Activated CD8-positive, alpha-beta T cell treated with anti-CD3 and anti-CD28 coated beads for 36 hours (primary cell): ENCODE measurements at regions not wholly inside any gene's neighbourhood (a gene's known extent, or its start where the extent isn't known, plus 50 kb on each side); places are given as distances from the start of the nearest gene placed in this dataset.

ENCODE experiments used
- ATAC-seq: fragments of 200-7000 bp; cut with Tn5 transposase; one replicate; pipeline ENCODE4 v1.10.0; 2021; ENCODE audit warnings: mild to moderate bottlenecking, moderate library complexity
- CTCF ChIA-PET: fragments of 350-600 bp; sonication (Branson Sonifier 250); formaldehyde crosslinking; loops from one replicate; lab custom pipeline; 2021; ENCODE audit warnings: antibody characterized with exemption; lab: Charles Lee
- POLR2A ChIA-PET: fragments of 350-600 bp; sonication (Branson Sonifier 250); formaldehyde crosslinking; loops from one replicate; lab custom pipeline; 2021; ENCODE audit warnings: antibody characterized with exemption; lab: Charles Lee
- DNase-seq: peaks from one replicate; pipeline ENCODE4 v3.0.0-alpha.2; 2020
- H3K27ac Mint-ChIP-seq: one replicate; pipeline ENCODE4 v1.8.0; 2021; ENCODE audit warnings: mild to moderate bottlenecking, mixed read lengths
- H3K27me3 Mint-ChIP-seq: one replicate; pipeline ENCODE4 v1.8.0; 2021; ENCODE audit warnings: mixed read lengths
- H3K36me3 Mint-ChIP-seq: one replicate; pipeline ENCODE4 v1.8.0; 2021; ENCODE audit warnings: low read depth, mixed read lengths
- H3K4me1 Mint-ChIP-seq: one replicate; pipeline ENCODE4 v1.8.0; 2021; ENCODE audit warnings: low read depth, mixed read lengths
- H3K4me3 Mint-ChIP-seq: one replicate; pipeline ENCODE4 v1.8.0; 2021; ENCODE audit warnings: mild to moderate bottlenecking, moderate library complexity, mixed read lengths
- H3K9me3 Mint-ChIP-seq: one replicate; pipeline ENCODE4 v1.8.0; 2021; ENCODE audit warnings: mixed read lengths
- intact Hi-C: fragments of 100-400 bp; cut with micrococcal nuclease; formaldehyde crosslinking; loops from one replicate; pipeline ENCODE4 v1.10.0; 2022
- TF ChIP-seq, protein P1 (sequence below): fragments of 200-600 bp; IDR thresholded peaks from one replicate; pipeline ENCODE4 v1.8.0; 2022; ENCODE audit warnings: antibody characterized with exemption, mild to moderate bottlenecking

DNA sequence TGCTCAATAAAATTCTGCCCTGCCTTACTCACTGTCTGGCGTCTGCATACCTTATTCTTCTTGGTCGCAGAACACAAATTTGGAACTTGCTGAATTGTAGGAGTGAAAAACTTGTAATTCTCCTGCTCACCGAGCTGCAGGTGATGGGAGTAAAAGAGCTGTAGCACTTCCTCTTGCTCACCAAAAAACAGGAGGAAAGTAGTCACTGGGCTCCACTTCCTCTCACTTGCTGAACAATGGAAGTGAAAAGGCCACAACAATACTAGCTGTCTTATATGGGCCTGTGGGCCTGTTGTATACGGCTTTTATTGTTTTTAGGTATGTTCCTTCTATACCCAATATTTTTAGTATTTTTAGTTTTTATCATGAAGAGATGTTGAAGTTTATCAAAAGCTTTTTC lies 978.7 kb downstream of the SLITRK5 start:
- Mint-ChIP-seq H3K4me3 (no peak overlapping the region), H3K27ac (no peak overlapping the region), H3K4me1 (peaks cover 8% of the 10 kb centered on the region), H3K36me3 (no peaks in the 10 kb centered on the region), H3K9me3 (peaks cover 9% of the 10 kb centered on the region), H3K27me3 (no peaks in the 10 kb centered on the region)
- CTCF ChIA-PET = no interaction called here
- TF ChIP-seq, protein P1, sequence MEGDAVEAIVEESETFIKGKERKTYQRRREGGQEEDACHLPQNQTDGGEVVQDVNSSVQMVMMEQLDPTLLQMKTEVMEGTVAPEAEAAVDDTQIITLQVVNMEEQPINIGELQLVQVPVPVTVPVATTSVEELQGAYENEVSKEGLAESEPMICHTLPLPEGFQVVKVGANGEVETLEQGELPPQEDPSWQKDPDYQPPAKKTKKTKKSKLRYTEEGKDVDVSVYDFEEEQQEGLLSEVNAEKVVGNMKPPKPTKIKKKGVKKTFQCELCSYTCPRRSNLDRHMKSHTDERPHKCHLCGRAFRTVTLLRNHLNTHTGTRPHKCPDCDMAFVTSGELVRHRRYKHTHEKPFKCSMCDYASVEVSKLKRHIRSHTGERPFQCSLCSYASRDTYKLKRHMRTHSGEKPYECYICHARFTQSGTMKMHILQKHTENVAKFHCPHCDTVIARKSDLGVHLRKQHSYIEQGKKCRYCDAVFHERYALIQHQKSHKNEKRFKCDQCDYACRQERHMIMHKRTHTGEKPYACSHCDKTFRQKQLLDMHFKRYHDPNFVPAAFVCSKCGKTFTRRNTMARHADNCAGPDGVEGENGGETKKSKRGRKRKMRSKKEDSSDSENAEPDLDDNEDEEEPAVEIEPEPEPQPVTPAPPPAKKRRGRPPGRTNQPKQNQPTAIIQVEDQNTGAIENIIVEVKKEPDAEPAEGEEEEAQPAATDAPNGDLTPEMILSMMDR = no peak
- DNase-seq (no peak), ATAC-seq (no peak)
- intact Hi-C loops = no loop called here
- POLR2A ChIA-PET = no interaction called here

DNA sequence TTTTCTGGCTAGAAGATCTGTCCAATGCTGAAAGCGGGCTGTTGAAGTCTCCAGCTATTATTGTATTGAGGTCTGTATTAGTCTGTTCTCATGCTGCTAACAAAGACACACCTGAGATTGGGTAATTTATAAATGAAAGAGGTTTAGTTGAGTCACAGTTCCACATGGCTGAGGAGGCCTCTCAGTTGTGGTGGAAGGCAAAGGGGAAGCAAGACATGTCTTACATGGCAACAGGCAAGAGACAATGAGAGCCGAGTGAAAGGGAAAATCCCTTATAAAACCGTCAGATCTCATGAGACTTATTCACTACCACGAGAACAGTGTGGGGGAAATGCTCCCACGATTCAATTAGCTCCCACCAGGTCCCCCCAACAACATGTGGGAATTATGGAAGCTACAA lies 980.4 kb downstream of the SLITRK5 start:
- ATAC-seq (no peak), DNase-seq (no peak)
- H3K9me3 Mint-ChIP-seq = peaks cover 9% of the 10 kb centered on the region
- TF ChIP-seq, protein P1 = no peak
- ChIA-PET CTCF (no interaction called here), POLR2A (no interaction called here)
- H3K27ac Mint-ChIP-seq = no peak overlapping the region
- no peaks in the 10 kb centered on the region for H3K27me3 Mint-ChIP-seq
- peaks cover 8% of the 10 kb centered on the region for H3K4me1 Mint-ChIP-seq
- no peak overlapping the region for H3K4me3 Mint-ChIP-seq
- intact Hi-C loops = no loop called here
- no peaks in the 10 kb centered on the region for H3K36me3 Mint-ChIP-seq

GRCh38 chr13:88656751-88657150 lies 985.6 kb downstream of the SLITRK5 start:
- Mint-ChIP-seq H3K27me3 (no peaks in the 10 kb centered on the region), H3K27ac (no peak overlapping the region), H3K9me3 (peaks cover 14% of the 10 kb centered on the region), H3K4me1 (no peaks in the 10 kb centered on the region), H3K4me3 (no peak overlapping the region), H3K36me3 (no peaks in the 10 kb centered on the region)
- intact Hi-C loops = no loop called here
- DNase-seq = no peak
- TF ChIP-seq, protein P1 = no peak
- CTCF ChIA-PET = no interaction called here
- POLR2A ChIA-PET = no interaction called here
- ATAC-seq = no peak

DNA sequence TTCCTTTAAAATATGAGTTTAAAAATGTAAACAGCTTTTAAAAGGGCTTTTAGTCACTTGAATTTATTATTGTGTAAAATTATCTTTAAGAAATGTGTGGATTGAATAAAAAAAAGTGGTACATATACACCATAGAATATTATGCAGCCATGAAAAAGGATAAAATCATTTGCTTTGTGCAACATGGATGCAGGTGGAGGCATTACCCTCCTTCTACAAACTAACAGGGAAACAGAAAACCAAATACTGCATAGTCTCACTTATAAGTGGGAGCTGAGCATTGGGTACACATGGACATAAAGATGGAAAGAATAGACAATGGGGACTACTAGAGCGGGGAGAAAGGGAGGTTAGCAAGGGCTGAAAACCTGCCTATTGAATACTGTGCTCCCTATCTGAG lies 999.3 kb downstream of the SLITRK5 start:
- Mint-ChIP-seq H3K27me3 (no peaks in the 10 kb centered on the region), H3K27ac (no peak overlapping the region), H3K9me3 (peaks cover 7% of the 10 kb centered on the region), H3K4me1 (no peaks in the 10 kb centered on the region), H3K36me3 (no peaks in the 10 kb centered on the region), H3K4me3 (no peak overlapping the region)
- POLR2A ChIA-PET = no interaction called here
- TF ChIP-seq, protein P1 = no peak
- CTCF ChIA-PET = no interaction called here
- DNase-seq = no peak
- intact Hi-C loops = no loop called here
- ATAC-seq = no peak

- no peak overlapping the region for H3K27ac Mint-ChIP-seq
- no peak for DNase-seq
- H3K9me3 Mint-ChIP-seq = peaks cover 5% of the 10 kb centered on the region
- ChIA-PET CTCF (no interaction called here), POLR2A (no interaction called here)
- H3K4me3 Mint-ChIP-seq = no peak overlapping the region
- TF ChIP-seq, protein P1 = no peak
- intact Hi-C loops = no loop called here
- H3K4me1 Mint-ChIP-seq = no peaks in the 10 kb centered on the region
- no peak for ATAC-seq
- H3K27me3 Mint-ChIP-seq = no peaks in the 10 kb centered on the region
- H3K36me3 Mint-ChIP-seq = no peaks in the 10 kb centered on the region
Observed at GRCh38 chr13:88674841-88675240, 1003.7 kb downstream of the SLITRK5 start.
